SKM-1 (cell line): ENCODE measurements at regions not wholly inside any gene's neighbourhood (a gene's known extent, or its start where the extent isn't known, plus 50 kb on each side); places are given as distances from the start of the nearest gene placed in this dataset.
A peak's percentile ranks its signal among the peaks of the same experiment; 100 is the strongest.

Experiments
- DNase-seq: peaks from one replicate; lab custom pipeline; 2025; ENCODE audit not compliant: unreplicated experiment; lab: John Stamatoyannopoulos, UW

DNA sequence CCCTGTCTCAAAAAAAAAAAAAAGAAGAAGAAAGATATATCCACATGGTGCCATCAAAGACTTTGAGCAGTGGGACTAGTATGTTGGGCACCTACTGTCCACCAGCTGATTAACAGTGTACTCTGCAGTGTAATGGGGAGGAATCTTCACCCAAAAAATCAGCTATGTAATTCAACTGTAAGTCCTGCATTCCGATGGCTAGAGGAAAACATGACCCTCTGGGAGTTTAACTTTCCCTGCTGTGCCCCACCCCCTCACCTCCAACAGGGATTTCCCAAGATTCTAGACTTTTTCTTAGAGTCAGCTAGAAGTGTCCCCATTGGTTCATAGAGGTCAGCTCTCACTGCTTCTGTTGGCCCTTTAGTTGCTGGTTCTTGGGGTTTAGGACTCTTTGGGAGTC lies 221.2 kb upstream of the CLINT1 start:
- DNase-seq = no peak

DNA sequence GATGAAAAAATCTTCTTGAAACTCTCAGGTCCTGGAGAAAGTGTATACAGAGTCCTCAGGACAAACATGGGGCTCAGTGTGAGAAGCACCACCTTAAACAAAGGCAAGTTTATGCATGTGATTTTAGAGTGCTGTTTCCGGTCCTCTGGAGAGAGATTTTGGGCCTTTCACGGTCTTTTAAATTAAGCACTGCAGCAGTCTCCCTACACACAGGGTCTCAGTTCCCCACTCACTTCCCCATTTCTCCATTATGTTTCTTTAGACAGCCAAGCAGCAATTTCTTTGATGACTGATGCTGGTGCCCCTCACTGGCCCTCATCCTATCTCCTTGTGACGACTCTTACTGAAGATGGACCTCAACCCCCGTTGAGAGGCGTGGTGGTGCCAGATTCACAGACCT lies 220.2 kb upstream of the CLINT1 start:
- DNase-seq = no peak

DNA sequence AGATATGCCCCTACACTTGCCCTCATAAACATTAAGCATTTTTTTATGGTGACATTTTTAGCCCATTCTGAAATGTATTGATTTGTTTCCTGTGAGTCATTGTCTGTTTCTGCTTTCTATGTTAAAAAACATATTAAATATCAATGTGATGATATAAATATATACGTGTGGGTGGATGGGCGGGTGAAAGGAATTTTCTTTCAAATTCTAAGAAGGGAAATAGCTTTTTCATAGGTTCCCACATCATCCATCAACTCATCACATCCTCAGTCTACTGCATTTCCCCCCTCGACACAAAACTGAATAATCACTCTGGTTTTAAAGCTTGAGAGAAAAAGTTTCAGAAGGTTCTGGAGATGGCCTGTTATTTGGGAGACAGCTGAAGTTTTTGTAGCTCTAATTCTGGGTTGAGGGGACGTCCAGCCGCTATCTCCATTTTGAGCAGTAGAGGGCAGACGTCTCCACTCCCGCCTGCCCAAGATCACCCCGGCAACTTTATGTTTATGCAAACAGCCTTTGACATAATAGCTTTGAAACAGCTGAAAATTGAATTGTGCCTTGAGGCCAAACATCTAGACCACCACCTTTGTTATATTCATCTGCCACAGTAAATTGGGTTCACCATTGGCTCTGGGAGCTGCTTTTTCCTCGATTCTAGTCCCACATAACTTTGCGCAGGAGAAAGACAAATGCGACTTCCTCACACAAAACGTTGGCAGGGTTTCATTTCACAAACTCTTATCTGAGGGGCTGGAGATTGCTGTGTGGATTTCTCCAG lies 216.2 kb upstream of the CLINT1 start:
- DNase-seq = peak; percentile 32

DNA sequence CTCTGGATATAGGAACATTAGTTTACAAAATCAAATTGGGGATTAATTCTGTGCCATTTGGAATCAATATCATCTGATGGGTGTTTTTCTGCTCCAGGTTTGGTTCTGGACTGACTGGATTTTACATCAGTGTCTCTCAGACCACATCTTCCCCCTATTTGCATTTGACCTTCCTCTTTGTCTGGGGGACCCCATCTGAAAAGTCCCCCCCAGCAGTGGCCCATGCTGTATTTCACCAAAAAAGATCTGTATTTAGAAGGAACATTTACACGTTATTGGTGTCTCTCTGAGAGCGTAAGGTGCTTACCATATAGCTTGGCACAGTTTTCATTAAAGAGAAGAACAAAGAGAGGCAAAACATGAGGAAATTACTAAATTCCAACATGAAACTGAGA lies 215.6 kb upstream of the CLINT1 start:
- DNase-seq = no peak

DNA sequence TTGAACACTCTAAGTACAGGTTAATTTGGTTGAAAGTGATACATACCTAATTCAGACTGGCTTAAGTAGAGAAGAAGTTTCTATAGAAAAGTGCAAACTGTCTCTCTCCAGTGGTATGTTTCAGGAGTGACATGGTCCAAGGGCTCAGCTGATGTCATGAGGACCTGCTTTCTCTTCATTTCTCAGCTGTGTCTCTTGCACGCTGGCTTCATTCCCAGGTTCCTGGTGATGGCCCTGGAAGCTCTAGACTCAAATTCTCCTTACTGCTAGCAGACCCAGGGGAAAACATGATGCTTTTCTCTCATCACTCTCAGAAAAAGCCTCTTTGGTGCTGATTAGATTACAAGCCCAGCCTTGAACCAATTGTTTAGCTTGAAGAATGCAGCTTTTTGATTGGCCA lies 211.9 kb upstream of the CLINT1 start:
- no peak for DNase-seq

DNA sequence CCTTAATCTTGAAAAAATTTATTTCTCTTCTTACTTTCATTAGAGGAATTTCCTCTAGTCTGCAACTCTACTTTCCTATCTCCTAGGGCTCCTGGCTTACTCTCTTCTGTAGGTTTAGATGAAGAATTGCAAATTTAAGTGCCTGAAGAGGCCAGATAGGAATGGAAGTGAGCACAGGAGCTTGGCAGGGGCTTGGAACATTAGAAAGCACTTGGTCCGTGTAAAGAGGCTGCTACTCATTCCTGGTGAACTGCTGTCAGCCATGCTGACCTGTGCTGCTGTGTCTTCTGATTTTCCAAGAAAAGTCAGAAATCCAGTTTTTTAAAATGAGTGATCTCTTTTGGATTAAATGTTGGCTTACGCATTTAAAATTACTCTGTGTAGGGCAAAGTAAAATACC lies 210.9 kb upstream of the CLINT1 start:
- no peak for DNase-seq

DNA sequence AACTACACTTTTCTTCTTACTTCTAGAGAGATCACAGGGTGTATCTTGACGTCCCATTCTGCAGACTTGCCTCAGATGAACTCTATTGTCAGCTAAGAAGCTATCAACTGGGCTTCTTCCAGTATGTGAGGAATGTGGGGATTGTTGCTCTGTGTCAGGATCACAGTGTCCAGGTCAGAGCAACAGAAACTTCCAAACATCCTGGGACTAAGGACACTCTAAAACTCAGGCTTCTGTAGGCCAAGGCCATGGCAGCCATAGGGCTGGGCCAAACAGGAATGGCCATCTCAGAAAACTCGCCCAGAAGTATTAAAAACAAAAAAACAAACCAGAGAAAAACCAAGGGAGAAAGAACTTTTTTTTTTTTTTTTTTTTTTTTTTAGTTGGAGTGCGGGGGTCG lies 210.0 kb upstream of the CLINT1 start:
- DNase-seq = no peak

DNA sequence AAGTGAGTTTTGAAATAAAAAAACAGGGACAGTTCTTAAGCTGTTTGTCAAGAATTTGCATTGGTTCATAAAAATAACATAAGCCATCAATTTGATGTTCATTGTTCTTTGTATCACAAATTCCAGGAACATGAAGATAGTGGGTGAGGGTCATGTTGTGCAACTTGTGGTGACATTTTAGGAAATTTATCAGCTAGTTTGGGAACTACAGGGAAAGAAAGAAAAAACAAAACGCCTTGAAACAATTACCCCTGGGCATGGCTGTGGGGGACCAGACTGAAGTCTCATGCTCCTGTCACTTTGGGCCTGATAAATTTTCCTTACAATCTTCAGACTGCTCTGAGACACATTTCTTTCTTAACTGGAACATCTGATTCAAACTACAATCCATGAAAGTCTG lies 207.1 kb upstream of the CLINT1 start:
- no peak for DNase-seq

DNA sequence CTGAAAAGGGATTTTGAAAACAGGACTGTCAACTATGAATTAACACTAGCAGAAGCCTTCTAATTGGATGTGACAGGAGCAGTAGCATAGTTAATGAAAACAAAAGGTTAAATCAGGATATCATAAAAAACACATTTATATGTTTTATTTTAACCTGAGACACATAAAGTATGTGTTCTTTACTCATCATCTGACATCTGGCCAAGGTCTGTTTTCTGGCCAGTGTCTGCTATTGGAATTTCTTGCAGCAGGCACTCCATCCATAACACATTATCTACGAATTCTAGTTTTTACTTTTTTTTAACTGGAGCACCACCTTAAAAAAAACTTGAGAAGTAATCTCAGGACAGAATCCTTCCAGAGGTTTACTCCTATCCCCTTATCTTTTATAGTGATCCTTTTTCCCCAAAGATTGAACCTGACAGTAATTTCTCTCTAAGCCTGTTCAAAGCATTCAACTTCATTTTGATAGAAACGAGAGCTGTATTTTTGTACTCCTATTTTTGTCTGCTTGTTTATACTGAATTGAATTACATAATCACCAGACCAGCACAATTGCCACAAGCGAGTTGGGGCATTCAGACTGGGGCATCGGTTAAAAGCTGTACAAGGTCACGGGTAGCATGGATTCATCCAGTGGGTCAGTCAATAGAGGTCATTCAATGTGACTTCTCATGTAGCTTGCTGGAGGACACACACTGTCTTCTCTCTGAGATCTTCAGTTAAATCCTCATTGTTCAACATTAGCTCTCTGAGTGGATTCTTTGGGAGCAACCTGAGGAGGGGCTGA lies 205.6 kb upstream of the CLINT1 start:
- DNase-seq = no peak

DNA sequence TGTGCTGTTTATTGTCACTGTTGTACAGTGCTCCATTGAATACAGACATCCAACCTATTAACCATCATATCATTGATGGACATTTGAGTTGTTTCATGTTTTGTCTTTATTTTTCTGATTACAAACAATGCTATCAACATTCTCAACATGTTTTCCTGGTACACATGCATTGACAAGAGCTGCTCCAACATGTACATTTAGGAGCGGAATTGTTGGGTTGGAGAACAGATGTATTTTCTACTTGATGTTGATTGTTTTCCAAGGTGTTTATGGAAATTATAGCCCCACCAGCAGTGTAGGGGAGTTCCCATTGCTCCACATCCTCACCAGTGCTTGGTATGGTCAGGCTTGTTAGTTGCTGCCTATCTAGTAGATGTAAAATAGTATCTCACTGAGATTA lies 204.1 kb upstream of the CLINT1 start:
- no peak for DNase-seq

DNA sequence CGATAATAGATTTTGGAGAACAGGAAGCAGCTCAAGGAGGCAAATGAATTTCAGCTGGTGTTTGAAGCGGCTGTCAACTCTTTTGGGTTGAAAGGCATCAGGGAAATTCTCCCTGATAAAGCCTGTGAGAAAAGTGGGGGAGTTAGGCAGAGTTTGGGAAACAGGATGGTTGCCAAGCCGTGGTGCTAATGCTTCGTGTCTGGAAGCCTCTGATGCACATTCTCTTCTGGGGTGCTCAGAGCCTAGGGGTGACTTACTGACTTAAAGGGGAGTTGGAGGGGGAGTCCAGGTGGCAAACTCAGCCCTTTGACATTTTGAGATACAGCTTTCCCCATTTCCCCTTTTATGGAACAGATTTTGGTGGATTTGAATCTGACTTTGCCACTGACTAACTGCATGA lies 202.5 kb upstream of the CLINT1 start:
- no peak for DNase-seq

DNA sequence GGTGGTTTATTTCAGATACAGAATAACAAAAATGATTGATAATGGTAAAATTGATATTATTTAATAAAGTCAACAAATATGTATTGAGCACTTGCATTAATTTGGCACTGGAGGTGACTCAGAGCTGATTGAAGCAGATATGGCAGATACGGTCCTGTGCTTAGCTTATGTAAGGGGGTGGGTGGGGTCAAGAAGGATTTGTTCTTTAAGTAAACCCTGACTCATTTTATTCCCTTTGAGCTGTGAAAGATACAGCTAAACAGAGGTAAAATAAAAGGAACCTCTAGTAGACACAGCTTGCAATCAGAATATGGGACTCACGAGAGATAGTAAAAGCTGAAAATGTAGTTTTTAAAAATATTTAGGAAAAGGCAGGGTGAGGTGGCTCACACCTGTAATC lies 201.3 kb upstream of the CLINT1 start:
- no peak for DNase-seq

DNA sequence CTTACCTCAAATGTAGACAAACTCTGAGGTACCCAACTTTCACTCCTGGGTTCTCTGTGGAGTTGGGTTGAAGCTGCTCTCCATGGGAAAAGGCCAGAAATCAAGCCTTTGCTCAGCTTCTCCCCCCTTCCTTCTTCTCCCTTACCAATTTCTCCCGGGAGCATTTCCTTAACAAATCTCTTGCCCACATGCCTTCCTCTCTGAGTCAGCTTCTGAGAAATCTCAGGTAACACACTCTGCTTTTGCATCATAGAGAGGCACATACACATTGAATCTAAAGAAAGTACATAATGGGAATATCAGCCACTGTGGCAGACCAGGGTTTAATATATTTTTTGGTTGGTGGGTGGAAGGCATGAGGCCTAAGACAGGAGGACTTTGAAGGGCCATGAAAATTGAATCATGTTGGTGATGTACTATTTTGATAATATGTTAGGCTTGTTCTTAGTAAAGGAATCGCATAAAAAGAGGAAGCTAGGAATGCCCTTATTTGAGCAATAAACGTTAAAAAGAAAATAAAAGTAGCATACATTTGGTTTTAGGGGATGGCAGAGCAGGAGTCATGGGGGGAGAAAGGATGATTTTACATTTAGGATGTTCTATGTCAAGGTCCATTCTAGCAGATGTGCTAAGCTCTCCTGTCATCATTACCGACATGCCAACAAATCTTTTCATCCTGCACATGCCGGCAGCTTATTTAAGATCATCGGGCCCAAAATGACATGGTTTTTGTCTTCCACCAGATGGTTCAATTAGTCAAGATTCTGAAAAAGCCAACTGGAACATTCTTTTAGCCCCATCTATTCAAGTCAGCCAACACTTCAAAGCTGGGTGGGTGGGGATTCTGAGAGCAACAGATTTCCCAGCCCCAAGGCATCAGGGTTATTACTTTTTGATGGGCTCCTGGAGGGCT lies 199.5 kb upstream of the CLINT1 start:
- DNase-seq = no peak

DNA sequence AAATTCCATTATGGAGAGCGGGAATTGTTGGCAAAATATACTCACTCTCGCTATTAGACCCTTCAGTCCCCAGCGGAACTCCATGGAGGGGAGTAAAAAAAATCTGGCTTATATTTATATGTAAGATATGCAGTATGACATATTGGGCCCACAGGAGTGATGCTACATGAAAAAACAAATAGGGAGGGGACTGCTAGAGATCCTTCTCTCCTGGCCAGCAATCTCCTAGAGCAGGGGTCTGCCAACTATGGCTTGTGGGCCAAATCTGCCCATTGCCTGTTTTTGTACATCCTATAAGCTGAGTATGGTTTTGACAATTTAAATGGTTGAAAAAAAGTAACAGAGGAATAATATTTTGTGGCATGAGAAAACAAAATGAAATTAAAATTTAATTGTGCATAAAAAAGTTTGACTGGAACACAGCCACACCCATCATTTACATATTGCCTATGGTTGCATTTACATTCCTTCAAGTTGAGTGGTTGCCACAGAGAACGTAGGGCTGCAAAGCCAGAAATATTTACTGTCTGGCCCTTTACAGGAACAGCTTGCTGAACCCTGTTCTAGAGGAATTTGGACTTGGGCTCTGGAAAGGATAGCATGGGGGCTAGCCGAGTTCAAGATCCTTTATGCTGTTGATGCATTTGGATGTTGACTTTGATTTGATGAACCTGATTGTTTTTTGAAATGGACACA lies 197.3 kb upstream of the CLINT1 start:
- DNase-seq = no peak

DNA sequence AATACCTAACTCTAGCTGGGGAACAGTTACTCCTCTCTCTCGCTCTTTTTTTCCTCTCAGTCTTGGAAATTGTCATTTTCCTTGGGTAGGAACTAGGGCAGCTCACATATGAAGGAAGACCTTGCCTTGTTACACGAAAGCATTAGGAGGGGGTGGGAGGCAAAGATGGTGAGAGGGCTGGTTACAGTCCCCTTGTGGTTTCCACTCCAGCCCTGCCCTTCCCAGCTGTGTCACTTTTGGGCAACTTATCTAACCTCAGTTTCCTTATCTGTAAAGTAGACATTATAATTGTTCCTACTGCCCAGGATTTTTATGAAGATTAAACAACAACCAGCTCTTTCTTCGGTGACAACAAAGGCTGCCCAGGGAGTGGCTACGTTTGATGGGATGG lies 196.2 kb upstream of the CLINT1 start:
- DNase-seq = no peak

DNA sequence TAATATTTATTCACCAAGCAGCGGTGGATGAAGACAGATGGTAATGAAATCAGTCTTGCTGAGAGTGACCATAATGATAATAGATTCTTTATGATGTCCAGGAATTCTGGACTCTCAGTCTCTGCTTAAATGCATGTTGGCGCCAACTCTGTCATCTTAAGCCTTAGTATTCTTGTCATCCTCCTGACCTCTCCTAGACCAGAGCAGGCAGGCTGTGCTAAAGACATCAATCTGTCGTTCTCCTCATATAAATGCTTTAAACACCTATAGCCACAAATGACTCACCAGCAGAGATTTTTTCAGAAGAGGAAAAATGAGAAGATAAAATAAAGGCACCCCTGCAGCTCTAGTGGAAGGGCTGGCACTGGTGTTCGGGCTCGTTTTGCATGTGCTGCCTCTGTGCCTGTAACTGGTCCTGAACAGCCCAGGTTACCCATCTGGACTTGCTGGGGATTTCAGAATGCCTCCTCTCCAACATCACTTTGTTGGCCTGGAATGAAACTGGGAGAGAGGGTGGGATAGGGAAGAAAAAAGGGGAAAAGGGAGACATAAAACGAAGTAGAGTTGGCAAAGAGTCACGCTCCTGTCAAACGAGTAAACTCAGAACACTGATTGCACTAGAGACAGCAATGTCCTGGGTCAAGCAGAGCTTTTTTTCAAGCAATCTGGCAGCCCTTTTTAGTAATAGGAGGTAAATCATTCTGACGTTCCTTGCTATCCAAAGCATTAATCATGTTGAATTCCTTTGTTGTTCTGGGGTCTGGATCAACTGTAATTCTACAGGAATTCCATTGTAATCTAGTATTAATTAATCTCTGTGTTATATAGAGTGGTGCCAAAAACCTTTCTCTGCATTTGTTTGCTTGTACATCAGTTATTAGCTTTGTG lies 195.5 kb upstream of the CLINT1 start:
- no peak for DNase-seq

DNA sequence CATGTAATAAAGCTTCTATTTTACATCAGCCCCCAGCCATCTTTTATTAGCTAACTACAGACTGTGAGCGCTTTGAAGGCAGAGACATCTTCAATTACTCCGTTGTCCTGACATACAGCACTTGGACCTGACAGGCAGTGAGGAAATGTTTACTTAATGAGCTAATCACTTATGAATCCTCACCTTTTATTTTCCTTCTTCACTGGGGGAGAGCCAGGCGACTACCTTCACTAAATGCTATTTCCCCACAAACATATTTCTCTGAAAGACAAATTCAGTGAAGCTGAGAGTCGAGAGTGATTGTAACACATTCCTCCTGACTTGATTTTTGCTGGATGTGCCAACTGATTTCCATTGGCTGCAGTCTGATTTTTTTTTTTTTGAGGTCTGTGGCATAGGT lies 192.1 kb upstream of the CLINT1 start:
- no peak for DNase-seq

DNA sequence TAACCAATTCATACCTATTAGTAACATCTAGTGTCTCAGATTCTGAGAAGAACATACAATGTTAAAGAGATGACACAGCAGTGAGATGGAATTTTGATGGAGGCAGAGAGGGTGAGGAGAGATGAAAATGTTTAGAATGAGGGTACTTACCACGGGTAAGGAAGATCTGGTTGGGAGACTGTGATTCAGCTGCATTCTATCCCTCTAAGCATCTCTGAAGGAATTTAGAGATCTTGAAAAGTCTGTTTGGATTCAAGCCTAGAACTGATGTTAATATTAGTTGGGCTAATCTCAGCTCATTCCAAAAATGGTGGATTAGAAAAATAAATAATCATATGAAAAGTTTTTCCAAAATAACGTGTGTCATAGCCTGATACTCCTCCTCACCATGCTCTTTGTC lies 191.5 kb upstream of the CLINT1 start:
- DNase-seq = no peak

DNA sequence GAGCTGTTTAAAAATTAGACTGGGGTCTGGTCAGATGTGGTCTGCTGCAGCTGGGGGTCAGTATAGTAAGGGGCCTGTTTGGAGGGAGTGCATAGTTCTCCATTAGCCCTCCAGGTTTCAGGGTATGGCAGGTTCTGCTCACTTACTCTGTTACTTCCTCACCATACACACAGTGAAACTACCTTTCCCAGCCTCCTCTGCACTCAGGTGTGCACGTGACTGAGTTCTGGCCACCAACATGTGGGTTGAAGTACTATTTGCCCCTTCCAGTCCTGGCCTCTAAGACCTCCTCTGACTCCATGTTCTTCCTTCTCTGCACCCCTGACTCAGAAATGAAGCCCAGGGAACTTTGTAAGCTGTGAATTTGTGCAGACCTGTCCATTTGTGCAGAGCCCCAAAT lies 190.5 kb upstream of the CLINT1 start:
- no peak for DNase-seq

DNA sequence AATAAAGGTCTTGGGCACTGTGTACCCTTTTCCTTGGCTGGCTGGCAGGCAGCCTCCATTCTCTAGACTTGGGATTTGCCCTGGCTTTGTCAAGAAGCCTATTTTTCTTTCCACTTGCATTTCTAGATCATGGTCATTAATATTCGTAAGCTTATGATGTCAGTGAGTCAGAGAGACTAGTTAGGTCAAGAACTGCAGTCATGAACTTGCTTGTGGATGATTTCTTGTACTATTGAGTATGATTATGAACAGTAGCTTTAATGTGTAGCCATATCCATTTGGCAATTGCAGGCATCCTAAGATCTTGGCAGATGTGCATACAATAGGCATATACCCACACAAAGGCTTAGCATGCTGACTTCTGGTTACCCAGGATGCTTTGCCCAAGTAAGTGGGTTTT lies 186.8 kb upstream of the CLINT1 start:
- DNase-seq = no peak
